ENCODE measurements at regions not wholly inside any gene's neighbourhood (a gene's known extent, or its start where the extent isn't known, plus 50 kb on each side); places are given as distances from the start of the nearest gene placed in this dataset.

- Histone ChIP-seq H3K4me1 (no peaks in the 10 kb centered on the region), H3K9me3 (no peaks in the 10 kb centered on the region), H3K4me3 (no peak overlapping the region), H3K36me3 (no peaks in the 10 kb centered on the region), H3K27me3 (peaks cover 0 to 2% of the 10 kb centered on the region in 2 donors), H3K27ac (no peak overlapping the region)
- TF ChIP-seq CTCF (IDR thresholded peaks at IDR 0.05) (no peak), POLR2A (IDR thresholded peaks at IDR 0.05) (no peak)
- 5% methylated on average over 2 of the region's 2 CpGs for WGBS (ENCODE audit: insufficient coverage, low coverage, low lambda C conversion rate, missing lambda C conversion rate)
- no peak for DNase-seq
- ATAC-seq, result no peak
- intact Hi-C loops (cut with DNase I), result no loop called here
Observed at GRCh38 chr1:175833502-175833901, 90.1 kb upstream of the TNR start.

GRCh38 chr1:175830500-175830899 lies 87.1 kb upstream of the TNR start:
- Histone ChIP-seq H3K27me3 (no peaks in the 10 kb centered on the region), H3K4me3 (no peak overlapping the region), H3K9me3 (no peaks in the 10 kb centered on the region), H3K4me1 (no peaks in the 10 kb centered on the region), H3K36me3 (no peaks in the 10 kb centered on the region), H3K27ac (no peak overlapping the region)
- ATAC-seq, result no peak
- TF ChIP-seq POLR2A (IDR thresholded peaks at IDR 0.05) (no peak), CTCF (IDR thresholded peaks at IDR 0.05) (no peak)
- no peak for DNase-seq
- intact Hi-C loops (cut with DNase I), result no loop called here

GRCh38 chr1:175829845-175830244 lies 86.5 kb upstream of the TNR start:
- DNase-seq (no peak), ATAC-seq (no peak)
- H3K36me3 ChIP-seq, result no peaks in the 10 kb centered on the region
- intact Hi-C loops (cut with DNase I), result no loop called here
- 71% methylated on average over 1 of the region's 1 CpG for WGBS (ENCODE audit: insufficient coverage, low coverage, low lambda C conversion rate, missing lambda C conversion rate)
- TF ChIP-seq POLR2A (IDR thresholded peaks at IDR 0.05), result no peak
- H3K27me3 ChIP-seq, result no peaks in the 10 kb centered on the region
- H3K27ac ChIP-seq, result no peak overlapping the region
- H3K4me3 ChIP-seq, result no peak overlapping the region
- no peaks in the 10 kb centered on the region for H3K4me1 ChIP-seq
- H3K9me3 ChIP-seq, result no peaks in the 10 kb centered on the region

DNA sequence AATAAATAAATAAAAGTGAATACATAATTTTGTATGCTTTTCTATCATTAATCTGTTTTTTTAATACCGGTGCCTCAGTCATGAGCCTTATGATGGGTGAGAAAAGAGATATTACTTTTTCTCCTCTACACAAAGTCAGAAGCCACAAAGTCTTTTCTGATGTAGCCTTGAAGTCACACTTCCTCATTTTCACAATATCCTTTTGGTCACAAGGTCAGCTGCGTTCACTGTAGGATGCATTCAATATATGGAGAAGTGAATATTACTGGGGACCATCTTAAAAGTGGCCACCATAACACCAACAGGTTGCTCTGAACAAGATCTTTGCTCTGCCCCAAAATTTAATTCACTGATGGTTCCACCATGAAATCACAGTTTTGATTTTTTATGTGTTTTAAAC lies 83.3 kb upstream of the TNR start:
- no peak for DNase-seq
- Histone ChIP-seq H3K27ac (no peak overlapping the region), H3K36me3 (no peaks in the 10 kb centered on the region), H3K27me3 (no peaks in the 10 kb centered on the region), H3K9me3 (no peaks in the 10 kb centered on the region), H3K4me3 (no peak overlapping the region), H3K4me1 (no peaks in the 10 kb centered on the region)
- TF ChIP-seq POLR2A (IDR thresholded peaks at IDR 0.05) (no peak), CTCF (IDR thresholded peaks at IDR 0.05) (no peak)
- intact Hi-C loops (cut with DNase I), result no loop called here
- ATAC-seq, result peak in 2 of 4 donors; percentile 27 to 59
- WGBS (ENCODE audit: insufficient coverage, low coverage, low lambda C conversion rate, missing lambda C conversion rate), result 80% methylated on average over 2 of the region's 2 CpGs

DNA sequence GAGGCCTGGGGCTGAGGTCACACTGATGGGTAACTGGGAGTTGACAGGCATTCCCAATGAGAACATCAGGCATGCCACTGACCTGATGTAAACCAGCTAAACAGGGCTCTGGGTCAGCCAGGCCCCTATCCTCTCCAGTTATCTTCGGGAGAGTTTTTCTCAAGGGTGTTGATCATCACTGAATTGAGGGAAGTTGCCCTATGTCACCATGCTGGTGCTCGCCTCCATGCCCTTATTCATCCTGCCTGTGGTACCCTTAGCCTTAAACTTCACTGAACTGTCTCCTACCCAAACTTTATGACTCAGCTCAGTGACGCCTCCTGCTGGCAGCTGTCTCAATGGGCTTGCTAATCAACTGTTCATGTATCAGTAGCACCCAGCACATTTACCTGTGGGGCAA lies 80.7 kb upstream of the TNR start:
- Histone ChIP-seq H3K9me3 (no peaks in the 10 kb centered on the region), H3K4me3 (no peak overlapping the region), H3K27ac (no peak overlapping the region), H3K36me3 (no peaks in the 10 kb centered on the region), H3K27me3 (no peaks in the 10 kb centered on the region), H3K4me1 (no peaks in the 10 kb centered on the region)
- DNase-seq, result peak in 1 of 3 donors; percentile 21
- peak in 2 of 4 donors; percentile 15 to 32 for ATAC-seq
- WGBS (ENCODE audit: insufficient coverage, low coverage, low lambda C conversion rate, missing lambda C conversion rate), result 22% methylated on average over 2 of the region's 3 CpGs
- TF ChIP-seq POLR2A (IDR thresholded peaks at IDR 0.05) (no peak), CTCF (IDR thresholded peaks at IDR 0.05) (peak; percentile 11 to 41 (median 24))
- intact Hi-C loops (cut with DNase I), result no loop called here
